ENCODE measurements at regions not wholly inside any gene's neighbourhood (a gene's known extent, or its start where the extent isn't known, plus 50 kb on each side); places are given as distances from the start of the nearest gene placed in this dataset.

DNA sequence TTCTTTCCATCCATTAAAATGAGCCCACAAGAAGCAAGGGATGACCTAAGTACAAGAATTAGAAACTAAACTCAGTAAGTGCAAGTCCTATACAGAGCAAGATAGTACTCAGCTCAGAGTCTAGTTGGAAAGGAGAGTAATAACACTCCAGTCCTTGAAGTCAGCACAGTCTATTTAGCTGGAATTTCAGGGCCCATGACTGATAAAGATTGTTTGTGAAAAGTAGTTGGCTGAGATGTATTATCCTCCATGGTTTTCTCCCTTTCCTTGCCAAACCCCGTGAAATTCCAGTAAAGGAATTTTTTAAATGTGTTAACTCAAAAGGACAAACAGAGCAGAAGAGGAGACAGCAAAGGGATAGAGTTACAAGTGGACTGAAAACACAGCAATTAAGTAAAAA lies 127.2 kb upstream of the STT3B start:
- DNase-seq (ENCODE audit: low spot score in 2 of 2, unreplicated experiment in 2 of 2), result no peak
- H3K9me3 Mint-ChIP-seq, result peaks cover 16% of the 10 kb centered on the region
- no peaks in the 10 kb centered on the region for H3K36me3 Mint-ChIP-seq
- peaks cover 32% of the 10 kb centered on the region for H3K4me1 Mint-ChIP-seq
- no peaks in the 10 kb centered on the region for H3K27me3 Mint-ChIP-seq (ENCODE audit: low read depth)
- H3K4me3 Mint-ChIP-seq, result no peak overlapping the region
- H3K27ac Mint-ChIP-seq, result peak overlapping the region; percentile 17
- TF ChIP-seq, protein P1, sequence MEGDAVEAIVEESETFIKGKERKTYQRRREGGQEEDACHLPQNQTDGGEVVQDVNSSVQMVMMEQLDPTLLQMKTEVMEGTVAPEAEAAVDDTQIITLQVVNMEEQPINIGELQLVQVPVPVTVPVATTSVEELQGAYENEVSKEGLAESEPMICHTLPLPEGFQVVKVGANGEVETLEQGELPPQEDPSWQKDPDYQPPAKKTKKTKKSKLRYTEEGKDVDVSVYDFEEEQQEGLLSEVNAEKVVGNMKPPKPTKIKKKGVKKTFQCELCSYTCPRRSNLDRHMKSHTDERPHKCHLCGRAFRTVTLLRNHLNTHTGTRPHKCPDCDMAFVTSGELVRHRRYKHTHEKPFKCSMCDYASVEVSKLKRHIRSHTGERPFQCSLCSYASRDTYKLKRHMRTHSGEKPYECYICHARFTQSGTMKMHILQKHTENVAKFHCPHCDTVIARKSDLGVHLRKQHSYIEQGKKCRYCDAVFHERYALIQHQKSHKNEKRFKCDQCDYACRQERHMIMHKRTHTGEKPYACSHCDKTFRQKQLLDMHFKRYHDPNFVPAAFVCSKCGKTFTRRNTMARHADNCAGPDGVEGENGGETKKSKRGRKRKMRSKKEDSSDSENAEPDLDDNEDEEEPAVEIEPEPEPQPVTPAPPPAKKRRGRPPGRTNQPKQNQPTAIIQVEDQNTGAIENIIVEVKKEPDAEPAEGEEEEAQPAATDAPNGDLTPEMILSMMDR (IDR thresholded peaks at IDR 0.05; ENCODE audit: unreplicated experiment), result no peak

DNA sequence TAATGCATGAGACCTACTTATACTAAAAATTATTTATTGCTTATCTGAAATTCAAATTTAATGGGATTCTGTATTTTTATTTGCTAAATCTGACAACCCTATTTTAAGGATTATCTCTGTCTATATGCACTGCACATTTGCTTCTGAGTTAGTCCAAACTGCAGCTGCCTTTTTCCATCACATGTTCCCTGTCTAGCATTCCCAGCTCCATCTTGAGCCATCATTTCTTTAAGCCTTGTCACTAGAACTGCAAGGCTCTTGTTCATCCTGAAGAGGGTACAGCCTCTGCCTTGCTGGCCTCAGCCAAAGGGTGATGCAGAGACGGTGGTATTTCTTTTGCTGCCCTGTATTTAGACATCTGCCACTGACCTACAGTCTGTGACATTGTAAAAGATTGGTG lies 125.8 kb upstream of the STT3B start:
- no peak overlapping the region for H3K4me3 Mint-ChIP-seq
- TF ChIP-seq, protein P1 (IDR thresholded peaks at IDR 0.05; ENCODE audit: unreplicated experiment), result no peak
- no peak overlapping the region for H3K27ac Mint-ChIP-seq
- no peaks in the 10 kb centered on the region for H3K27me3 Mint-ChIP-seq (ENCODE audit: low read depth)
- peaks cover 32% of the 10 kb centered on the region for H3K4me1 Mint-ChIP-seq
- DNase-seq (ENCODE audit: low spot score in 2 of 2, unreplicated experiment in 2 of 2), result no peak
- H3K36me3 Mint-ChIP-seq, result no peaks in the 10 kb centered on the region
- peaks cover 5% of the 10 kb centered on the region for H3K9me3 Mint-ChIP-seq

DNA sequence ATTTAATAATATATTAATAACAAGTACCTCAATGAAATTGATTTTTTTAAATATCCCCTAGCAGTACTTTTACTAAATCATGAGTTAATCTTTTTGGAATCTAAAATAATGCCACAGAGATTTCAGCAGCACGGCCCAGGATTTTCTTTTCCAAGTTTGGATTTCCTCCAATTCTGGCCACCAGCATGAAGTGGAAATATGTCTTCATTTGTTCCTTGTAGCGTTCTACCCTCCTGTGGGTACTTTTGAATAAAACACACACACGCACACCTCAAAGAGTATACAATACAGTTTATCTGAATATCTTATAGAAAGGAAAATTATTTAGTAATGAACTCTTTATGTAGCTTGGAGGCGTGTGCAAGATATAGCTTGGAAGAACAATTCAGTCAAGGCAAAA lies 125.1 kb upstream of the STT3B start:
- H3K27ac Mint-ChIP-seq, result no peak overlapping the region
- no peak for DNase-seq (ENCODE audit: low spot score in 2 of 2, unreplicated experiment in 2 of 2)
- TF ChIP-seq, protein P1 (IDR thresholded peaks at IDR 0.05; ENCODE audit: unreplicated experiment), result no peak
- no peak overlapping the region for H3K4me3 Mint-ChIP-seq
- no peaks in the 10 kb centered on the region for H3K9me3 Mint-ChIP-seq
- peaks cover 32% of the 10 kb centered on the region for H3K4me1 Mint-ChIP-seq
- H3K27me3 Mint-ChIP-seq (ENCODE audit: low read depth), result no peaks in the 10 kb centered on the region
- H3K36me3 Mint-ChIP-seq, result no peaks in the 10 kb centered on the region

DNA sequence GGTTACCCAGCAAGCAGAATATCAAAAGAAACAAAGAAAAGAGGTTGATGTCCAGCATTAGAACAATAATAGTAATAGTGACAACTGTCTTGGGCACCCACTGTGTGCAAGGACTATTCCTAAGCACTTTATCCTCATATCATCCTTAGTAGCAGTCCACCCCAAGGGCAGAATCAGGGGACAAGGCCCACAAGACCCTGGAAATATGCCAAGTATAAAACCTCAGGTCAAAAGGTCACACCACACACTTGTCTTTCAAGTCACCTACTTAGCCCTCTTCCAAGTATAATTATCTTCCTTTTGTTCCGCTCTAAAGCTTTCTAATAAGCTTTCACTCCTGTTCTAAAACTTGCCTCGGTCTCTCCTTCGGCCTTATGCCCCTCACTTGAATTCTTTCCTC lies 124.0 kb upstream of the STT3B start:
- Mint-ChIP-seq H3K27me3 (ENCODE audit: low read depth) (no peaks in the 10 kb centered on the region), H3K4me3 (no peak overlapping the region), H3K4me1 (peaks cover 32% of the 10 kb centered on the region), H3K27ac (no peak overlapping the region), H3K36me3 (no peaks in the 10 kb centered on the region), H3K9me3 (no peaks in the 10 kb centered on the region)
- TF ChIP-seq, protein P1 (IDR thresholded peaks at IDR 0.05; ENCODE audit: unreplicated experiment), result no peak
- no peak for DNase-seq (ENCODE audit: low spot score in 2 of 2, unreplicated experiment in 2 of 2)

DNA sequence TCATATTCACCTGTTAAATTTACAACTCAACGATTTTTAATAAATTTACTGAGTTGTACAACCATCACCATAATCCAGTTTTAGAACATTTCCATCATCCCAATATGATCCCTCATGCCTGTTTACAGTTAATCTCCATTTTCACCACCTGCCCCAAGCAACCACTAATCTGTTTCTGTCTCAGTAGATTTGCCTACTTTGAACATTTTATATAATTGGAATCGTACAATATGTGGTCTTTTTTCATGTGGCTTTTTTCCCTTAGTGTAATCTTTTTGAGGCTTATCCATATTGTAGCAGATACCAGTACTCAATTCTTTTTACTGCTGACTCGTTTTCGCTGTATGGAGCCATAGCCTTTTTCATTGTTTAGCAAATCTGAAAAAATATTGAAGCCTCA lies 123.3 kb upstream of the STT3B start:
- Mint-ChIP-seq H3K9me3 (no peaks in the 10 kb centered on the region), H3K36me3 (no peaks in the 10 kb centered on the region), H3K4me1 (peaks cover 32% of the 10 kb centered on the region), H3K27ac (no peak overlapping the region), H3K4me3 (no peak overlapping the region), H3K27me3 (ENCODE audit: low read depth) (no peaks in the 10 kb centered on the region)
- TF ChIP-seq, protein P1 (IDR thresholded peaks at IDR 0.05; ENCODE audit: unreplicated experiment), result no peak
- no peak for DNase-seq (ENCODE audit: low spot score in 2 of 2, unreplicated experiment in 2 of 2)

DNA sequence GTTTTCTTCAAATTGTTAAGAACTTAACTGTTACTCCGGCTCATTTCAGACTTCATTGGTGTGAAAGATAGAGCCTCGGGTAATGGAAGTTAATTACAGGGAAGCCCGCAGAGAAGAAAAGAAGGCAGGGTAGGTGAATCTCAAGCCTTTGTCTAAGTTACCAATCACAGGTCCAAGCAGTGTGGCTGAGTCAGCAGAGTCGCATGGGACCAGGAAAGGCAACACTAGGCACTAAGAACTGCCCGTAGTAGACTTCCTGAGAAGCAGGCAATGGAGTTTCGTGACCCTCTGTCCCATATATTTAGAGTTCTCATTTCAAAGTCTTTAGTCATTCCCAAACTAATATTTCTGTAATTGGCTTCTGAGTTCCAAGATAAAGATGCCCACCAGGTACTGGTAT lies 122.9 kb upstream of the STT3B start:
- no peak for DNase-seq (ENCODE audit: low spot score in 2 of 2, unreplicated experiment in 2 of 2)
- Mint-ChIP-seq H3K4me3 (no peak overlapping the region), H3K9me3 (no peaks in the 10 kb centered on the region), H3K27me3 (ENCODE audit: low read depth) (no peaks in the 10 kb centered on the region), H3K4me1 (peaks cover 29% of the 10 kb centered on the region), H3K27ac (no peak overlapping the region), H3K36me3 (no peaks in the 10 kb centered on the region)
- TF ChIP-seq, protein P1 (IDR thresholded peaks at IDR 0.05; ENCODE audit: unreplicated experiment), result no peak
